ENCODE measurements at regions not wholly inside any gene's neighbourhood (a gene's known extent, or its start where the extent isn't known, plus 50 kb on each side); places are given as distances from the start of the nearest gene placed in this dataset.

DNA sequence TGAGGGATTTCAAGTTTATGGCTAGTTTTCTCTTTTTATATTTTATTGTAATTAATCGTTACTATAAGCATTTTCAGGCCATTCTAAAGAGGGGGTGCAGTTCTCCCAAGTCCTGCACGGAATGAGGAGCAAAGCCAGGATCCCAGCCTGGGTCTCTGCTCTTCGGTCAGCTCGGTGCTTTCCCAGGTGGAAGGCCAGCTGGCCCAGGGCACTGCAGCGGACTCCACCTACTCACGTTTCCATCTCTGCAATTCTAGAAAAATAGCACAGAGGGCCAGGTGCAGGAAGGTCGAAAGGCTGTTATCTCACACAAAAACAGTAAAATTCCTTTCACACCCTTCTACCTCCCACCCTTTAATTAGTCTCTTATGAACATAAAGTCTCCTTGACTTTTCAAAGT lies 59.5 kb upstream of the HES1 start:
- no peak for DNase-seq

DNA sequence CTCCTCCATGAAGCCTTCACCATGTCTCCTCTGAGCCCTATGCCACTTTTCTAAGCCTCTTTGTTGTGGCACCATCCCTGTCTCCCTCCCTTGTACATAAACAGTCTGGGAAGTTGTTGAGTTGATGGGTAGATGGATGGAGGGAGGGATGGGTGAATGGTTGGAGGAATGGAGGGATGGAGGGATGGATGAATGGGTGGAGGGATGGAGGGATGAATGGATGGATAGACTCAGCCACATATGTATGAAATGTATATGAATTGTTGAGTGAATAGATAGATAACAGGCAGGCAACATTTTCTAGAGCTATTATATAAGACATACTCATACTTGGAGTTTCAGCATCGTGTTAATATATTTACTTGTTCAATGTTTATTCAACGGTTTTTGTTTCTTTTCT lies 58.3 kb upstream of the HES1 start:
- no peak for DNase-seq

DNA sequence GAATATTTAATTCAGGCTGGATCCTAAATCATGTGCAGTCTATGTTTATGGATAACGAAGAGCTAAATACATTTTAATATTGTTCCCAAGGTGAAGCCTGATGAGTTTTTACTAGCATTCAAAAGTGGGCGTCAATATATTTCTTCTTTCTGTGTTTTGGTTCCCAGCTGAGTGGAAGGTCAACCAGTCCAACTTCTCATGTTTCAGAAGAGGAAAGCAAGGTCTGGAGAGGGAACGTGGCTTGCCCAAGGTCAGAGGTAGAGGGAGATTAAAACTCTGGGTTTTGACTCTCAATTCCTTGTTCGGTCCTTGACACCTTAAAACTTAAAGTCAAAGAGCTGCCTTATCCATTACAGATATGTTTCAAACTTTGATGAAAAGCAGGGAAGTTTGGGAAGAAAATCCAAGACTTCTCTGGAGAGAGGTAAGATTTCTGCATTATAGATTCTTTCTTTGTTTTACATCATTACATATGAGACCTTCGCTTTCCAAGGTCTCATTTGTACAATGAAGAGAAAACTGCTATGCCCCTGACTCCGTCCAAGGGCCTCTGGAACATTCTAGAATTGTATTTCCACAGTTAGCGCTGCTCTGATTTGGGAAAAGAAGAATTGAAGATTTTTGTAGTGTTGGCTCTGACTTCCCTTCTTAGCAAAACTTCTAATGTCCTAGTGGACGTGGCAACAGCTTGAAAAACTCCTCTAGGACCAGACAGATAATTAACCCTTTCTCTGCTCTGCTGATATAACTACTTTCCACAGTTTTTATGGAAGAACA lies 57.7 kb upstream of the HES1 start:
- DNase-seq = no peak

DNA sequence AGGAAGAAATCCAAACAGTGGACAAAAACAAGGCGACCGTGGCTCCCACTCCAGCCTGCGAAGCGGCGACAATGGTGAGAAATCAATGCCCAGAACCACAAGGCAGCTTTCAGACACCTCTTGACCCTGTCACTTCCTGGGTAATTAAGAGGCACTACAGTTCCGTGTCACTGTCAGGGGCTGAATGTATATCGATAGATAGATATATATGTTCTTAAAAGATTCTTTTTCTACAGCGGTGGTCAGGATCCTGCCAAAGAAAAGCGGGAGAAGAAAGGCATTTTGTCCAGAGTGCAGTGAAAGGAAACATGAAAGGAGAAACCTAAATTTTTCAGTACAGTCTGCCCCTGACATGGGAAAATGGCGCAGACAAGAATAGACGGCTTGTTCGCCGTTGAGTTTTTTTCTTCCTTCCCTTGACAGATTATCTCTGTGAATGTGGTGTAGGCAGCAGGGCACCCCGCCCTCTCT lies 56.2 kb upstream of the HES1 start:
- DNase-seq = no peak

DNA sequence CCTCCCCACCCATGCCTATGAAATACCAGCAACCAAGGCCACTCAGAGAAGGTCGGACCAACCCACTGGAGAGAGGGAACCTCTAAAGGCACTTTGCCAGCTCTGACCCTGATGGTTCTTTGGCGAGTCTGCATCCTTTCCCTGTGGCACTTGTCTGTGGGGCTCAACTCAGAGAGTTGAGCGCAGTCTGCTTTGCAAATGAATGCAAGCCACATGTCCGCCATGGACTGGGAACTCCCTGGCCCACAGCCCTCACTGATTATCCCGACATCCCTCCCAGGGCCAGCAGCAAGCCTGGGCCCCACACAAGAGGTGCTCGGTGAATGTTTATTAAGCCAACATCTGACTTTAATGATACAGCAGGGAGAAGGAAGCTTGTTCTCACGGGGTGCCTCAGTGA lies 55.5 kb upstream of the HES1 start:
- DNase-seq = no peak

DNA sequence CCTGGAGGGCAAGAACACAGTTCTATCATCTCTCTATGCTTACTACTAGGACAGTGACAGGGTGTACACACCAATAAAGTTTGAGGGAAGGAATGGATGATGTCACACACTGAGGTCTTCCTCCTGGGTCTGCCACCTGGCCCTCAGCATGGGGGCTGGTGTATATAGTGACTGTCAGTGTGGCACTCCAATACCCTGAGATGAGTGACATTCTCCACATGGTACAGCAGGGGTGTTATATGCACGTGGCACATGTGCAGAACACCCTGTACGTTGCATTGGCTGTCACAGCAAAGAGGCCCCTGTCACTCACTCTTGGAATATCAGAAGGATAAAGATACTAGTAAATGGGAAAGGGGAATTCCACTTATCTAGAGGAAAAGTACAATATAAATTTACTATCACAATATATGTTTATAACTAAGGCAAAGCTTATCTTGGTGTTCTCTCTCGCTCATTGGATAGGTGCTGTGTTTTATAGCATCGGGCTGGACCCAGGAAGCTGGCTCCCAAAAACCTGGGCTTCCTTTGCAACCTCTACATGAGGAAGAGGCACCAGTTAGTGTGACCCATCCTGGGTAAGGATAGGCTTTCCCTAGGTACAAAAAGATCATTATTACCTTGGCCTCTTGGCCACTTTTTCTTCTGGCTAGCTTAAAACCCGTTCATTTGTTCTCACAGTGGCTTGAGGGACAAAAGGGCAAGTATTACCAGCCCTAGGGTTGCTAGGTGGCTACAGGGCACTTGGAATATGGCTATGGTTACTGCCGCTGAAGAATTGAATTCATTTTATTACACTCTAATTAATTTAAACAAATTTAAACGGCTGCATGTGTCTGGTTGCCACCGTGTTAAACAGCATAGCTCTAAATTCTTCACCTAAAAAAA lies 54.8 kb upstream of the HES1 start:
- DNase-seq = no peak

DNA sequence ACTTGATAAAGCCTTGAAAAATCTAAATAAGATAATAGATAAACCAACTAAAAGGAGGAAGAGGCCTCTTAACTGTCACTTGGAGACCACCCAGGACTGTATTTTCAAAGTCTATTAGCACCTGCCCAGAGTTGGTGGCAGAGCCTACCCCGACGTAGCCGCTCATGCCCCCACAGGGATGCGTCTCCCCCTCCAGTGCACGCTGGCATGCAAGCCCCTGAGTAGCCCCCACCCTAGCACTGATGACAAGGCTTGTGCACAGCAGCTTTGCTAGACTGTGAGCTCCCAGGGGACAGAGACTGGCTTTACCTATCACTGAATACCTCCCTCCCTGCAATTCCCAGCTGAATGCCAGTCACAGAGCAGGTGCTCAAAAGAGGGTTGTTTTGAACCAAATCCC lies 54.1 kb upstream of the HES1 start:
- no peak for DNase-seq

DNA sequence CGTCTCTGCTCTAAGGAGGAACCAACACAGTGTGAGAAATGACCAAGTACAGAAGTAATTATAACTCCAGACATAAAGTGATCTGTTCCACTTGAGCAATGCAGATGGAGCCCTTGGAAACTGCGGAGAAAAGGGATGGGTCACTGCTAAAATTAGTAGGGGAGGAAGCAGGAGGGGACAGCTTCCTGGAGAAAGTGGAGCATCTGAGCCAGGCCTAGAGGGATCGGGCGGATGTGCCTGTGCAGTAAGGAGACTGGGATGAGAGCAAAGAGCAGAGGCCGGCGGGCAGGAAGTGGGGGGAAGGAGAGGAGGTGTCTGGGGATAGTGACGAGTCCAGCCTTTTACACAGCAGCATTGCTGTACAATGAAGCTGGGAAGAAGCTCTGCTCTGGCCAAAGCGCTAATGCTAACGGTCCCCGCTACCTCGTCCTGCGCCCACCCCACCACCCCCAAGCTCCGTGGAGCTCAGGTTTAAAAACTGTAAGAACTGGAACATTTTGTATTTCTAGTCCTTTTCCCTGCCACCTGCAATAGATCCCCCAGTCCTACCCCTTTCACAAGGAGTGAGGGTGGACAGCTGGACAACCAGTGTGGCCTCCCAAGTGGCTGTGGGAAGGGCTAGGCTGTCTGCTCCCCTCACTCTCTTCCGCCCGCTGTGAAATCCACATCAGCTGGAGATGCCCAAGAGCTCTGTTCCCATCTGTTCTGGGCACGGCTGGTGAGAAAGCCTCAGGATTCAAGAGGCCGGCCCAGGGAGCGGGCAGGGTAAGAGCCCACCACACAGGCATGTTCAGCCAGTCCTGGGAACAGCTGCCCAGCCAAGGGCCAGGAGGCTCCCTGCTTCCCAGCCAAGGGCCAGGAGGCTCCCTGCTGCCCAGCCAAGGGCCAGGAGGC lies 53.0 kb upstream of the HES1 start:
- no peak for DNase-seq

DNA sequence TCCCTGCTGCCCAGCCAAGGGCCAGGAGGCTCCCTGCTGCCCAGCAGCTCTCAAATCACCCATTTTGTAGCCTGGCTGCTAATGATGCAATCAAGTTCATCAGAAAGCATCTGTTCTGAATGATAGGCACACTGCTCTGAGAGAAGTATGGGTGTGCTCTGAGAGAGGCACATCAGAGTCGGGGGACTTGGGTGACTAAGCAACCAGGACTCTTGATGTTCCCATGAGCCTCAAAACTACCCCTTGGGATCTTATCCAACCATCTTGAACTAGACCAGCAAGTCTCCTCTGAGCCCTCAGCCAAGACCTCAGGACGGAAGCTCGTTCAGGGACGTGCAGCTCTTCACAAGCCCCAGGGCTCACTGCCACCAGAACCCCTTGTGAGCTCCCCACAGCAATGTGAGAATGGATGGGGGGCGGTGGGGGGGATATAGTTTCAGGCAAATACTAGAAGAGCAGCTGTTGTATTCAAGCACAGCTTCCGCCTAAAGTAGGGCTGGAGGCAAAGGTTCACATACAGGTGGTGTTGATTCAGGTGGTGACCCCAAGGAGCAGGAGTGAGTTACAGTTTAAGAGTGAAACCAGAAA lies 52.2 kb upstream of the HES1 start:
- no peak for DNase-seq

DNA sequence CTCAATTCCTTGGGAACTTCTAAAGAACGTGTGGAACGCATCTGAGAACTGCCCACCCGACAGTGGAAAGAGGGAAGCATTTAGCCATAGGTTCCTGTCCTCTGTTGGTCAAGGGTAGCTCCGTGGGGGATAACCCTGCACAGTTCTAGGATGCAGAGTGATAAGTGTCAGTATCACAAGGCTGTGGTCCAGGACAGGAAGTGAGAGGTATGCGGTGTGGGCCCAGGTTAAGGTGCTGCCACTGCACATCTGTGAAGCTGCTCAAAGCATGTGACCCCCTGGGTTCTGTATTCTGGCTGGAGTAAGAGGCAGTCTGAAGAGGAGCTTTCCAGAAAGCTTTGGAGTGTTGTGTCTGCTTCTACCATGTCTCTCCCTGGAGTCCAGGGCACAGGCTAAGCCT lies 51.7 kb upstream of the HES1 start:
- no peak for DNase-seq
